ENCODE measurements at regions not wholly inside any gene's neighbourhood (a gene's known extent, or its start where the extent isn't known, plus 50 kb on each side); places are given as distances from the start of the nearest gene placed in this dataset.
"Not testable (repeated sequence)": the region's sequence is repeated elsewhere in the genome, so short reads cannot be mapped to it uniquely, and the experiment has no call there.

DNA sequence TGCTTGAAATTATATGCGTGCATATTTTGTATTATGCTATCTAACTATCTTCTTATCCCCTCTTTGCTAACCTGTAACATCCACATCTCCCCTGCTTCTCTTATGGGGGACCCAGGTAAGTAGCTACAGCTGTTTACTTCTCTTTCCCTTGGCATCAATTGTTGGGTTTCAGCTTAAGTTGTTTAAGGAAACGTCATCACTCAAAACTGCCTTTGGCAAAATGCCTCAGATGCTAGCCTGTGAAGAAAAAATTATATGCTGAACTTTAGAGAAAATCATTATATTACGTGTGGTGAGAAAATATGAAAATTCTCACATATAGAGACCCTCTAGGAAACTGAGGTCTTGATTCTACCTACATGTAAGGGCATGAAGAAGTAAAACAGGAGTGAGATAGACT lies 447.0 kb upstream of the NECTIN3 start:
- H3K4me3 ChIP-seq (ENCODE audit: low read depth, low read length, poor library complexity, severe bottlenecking), result no peak overlapping the region
- ChIA-PET POLR2A (ENCODE audit: low non-redundant PET) (no interaction called here), CTCF (no interaction called here)
- no peak for TF ChIP-seq EZH2 (IDR thresholded peaks at IDR 0.05; ENCODE audit: borderline replicate concordance, low read depth, low read length, poor library complexity, severe bottlenecking)
- TF ChIP-seq, protein P1, sequence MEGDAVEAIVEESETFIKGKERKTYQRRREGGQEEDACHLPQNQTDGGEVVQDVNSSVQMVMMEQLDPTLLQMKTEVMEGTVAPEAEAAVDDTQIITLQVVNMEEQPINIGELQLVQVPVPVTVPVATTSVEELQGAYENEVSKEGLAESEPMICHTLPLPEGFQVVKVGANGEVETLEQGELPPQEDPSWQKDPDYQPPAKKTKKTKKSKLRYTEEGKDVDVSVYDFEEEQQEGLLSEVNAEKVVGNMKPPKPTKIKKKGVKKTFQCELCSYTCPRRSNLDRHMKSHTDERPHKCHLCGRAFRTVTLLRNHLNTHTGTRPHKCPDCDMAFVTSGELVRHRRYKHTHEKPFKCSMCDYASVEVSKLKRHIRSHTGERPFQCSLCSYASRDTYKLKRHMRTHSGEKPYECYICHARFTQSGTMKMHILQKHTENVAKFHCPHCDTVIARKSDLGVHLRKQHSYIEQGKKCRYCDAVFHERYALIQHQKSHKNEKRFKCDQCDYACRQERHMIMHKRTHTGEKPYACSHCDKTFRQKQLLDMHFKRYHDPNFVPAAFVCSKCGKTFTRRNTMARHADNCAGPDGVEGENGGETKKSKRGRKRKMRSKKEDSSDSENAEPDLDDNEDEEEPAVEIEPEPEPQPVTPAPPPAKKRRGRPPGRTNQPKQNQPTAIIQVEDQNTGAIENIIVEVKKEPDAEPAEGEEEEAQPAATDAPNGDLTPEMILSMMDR (conservative IDR thresholded peaks at IDR 0.05; ENCODE audit: low read depth, low read length), result no peak
- no peak for DNase-seq (ENCODE audit: low spot score)
- H3K27me3 ChIP-seq (replicated peaks; ENCODE audit: insufficient read depth, low read depth, low read length, poor library complexity), result no peaks in the 10 kb centered on the region
- no peaks in the 10 kb centered on the region for H3K4me1 ChIP-seq (ENCODE audit: insufficient read depth, low read length, poor library complexity, severe bottlenecking)
- no TSS peak for BruUV-seq (replicated peaks)
- H3K27ac ChIP-seq (ENCODE audit: low read depth, low read length, poor library complexity, severe bottlenecking), result no peak overlapping the region
- H3K36me3 ChIP-seq (ENCODE audit: insufficient read depth, low read length, poor library complexity, severe bottlenecking), result no peaks in the 10 kb centered on the region
- H3K9me3 ChIP-seq (ENCODE audit: low read depth, low read length, poor library complexity, severe bottlenecking), result no peaks in the 10 kb centered on the region
- intact Hi-C loops (cut with micrococcal nuclease; ENCODE audit: unreplicated experiment), result no loop called here

DNA sequence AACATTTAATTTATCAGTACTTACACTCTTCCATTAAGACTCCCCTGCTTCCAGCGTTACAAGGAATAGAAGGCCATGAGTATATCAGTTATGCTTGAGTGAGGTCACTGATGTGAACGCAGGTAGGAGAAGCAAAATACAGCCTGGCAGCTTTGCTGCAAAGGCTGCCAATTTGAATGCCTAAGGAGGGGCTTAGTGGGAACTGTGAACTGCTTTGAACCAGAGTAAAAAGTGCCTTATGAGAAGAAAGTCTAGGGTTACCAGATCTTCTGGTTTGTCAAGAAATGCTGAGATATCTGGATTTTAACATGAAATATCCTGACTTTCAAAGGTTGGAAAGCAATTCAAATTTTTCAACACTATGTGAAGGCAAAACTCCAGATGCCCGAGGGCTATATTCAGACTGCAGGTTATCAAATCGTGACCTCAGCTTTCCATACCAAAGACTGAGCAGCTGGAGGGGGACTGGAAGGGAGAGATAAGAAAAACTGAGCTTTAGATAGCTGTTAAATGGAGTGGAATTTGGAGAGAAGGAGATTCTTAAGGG lies 446.3 kb upstream of the NECTIN3 start:
- ChIA-PET CTCF (no interaction called here), POLR2A (ENCODE audit: low non-redundant PET) (no interaction called here)
- DNase-seq (ENCODE audit: low spot score), result no peak
- Histone ChIP-seq H3K27me3 (replicated peaks; ENCODE audit: insufficient read depth, low read depth, low read length, poor library complexity) (no peaks in the 10 kb centered on the region), H3K4me3 (ENCODE audit: low read depth, low read length, poor library complexity, severe bottlenecking) (no peak overlapping the region), H3K9me3 (ENCODE audit: low read depth, low read length, poor library complexity, severe bottlenecking) (no peaks in the 10 kb centered on the region), H3K36me3 (ENCODE audit: insufficient read depth, low read length, poor library complexity, severe bottlenecking) (no peaks in the 10 kb centered on the region), H3K4me1 (ENCODE audit: insufficient read depth, low read length, poor library complexity, severe bottlenecking) (no peaks in the 10 kb centered on the region), H3K27ac (ENCODE audit: low read depth, low read length, poor library complexity, severe bottlenecking) (no peak overlapping the region)
- no TSS peak for BruUV-seq (replicated peaks)
- TF ChIP-seq EZH2 (IDR thresholded peaks at IDR 0.05; ENCODE audit: borderline replicate concordance, low read depth, low read length, poor library complexity, severe bottlenecking), result no peak
- intact Hi-C loops (cut with micrococcal nuclease; ENCODE audit: unreplicated experiment), result no loop called here

DNA sequence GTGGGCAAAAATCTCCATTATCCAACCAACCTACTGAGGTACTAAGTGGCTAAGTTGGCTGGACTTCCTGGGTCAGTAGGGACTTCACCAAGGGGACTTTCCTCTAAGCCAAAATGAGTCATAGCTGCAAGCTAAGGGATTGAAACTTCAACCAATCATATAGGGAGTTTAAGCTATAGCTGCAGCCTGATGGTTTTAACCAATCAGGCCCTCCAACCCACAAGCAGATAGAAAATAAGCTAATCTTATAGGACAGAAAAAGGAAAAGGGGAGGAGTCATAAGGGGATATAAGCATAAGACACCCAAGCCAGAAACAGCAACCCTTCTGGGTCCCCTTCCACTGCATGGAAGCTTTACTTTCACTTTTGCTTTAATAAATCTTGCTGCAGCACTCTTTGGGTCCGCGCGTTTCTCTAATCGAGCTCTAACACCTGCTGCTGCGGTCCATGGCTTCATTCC lies 444.9 kb upstream of the NECTIN3 start:
- H3K4me1 ChIP-seq (ENCODE audit: insufficient read depth, low read length, poor library complexity, severe bottlenecking); CTCF ChIA-PET; BruUV-seq (replicated peaks); POLR2A ChIA-PET (ENCODE audit: low non-redundant PET); H3K27ac ChIP-seq (ENCODE audit: low read depth, low read length, poor library complexity, severe bottlenecking); H3K4me3 ChIP-seq (ENCODE audit: low read depth, low read length, poor library complexity, severe bottlenecking); H3K36me3 ChIP-seq (ENCODE audit: insufficient read depth, low read length, poor library complexity, severe bottlenecking); intact Hi-C loops (cut with micrococcal nuclease; ENCODE audit: unreplicated experiment); DNase-seq (ENCODE audit: low spot score); H3K27me3 ChIP-seq (replicated peaks; ENCODE audit: insufficient read depth, low read depth, low read length, poor library complexity); H3K9me3 ChIP-seq (ENCODE audit: low read depth, low read length, poor library complexity, severe bottlenecking): not testable (repeated sequence)

DNA sequence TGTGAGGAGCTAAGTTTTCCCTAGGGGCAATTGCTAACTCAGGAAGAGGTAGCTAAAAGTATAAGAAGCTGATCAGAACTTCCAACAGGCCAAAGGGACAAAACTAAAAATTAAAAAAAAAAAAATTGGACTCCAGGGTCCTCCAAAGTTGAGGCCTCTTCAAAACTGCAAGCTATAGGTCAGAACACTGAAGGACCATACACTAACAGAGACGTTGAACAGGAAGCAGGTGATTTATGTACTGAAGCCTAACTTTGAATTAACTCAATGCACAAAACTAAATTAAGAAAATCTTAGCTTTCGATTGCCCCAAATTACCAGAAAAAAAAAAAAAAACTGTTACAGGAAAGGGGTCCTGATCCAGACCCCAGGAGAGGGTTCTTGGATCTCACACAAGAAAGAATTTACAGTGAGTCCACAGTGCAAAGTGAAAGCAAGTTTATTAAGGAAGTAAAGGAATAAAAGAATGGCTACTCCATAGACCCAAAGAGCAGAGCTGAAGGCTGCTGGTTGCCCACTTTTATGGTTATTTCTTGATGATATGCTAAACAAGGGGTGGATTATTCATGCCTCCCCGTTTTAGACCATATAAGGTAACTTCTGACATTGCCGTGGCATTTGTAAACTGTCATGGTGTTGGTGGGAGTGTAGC lies 442.8 kb upstream of the NECTIN3 start:
- H3K9me3 ChIP-seq (ENCODE audit: low read depth, low read length, poor library complexity, severe bottlenecking), result no peaks in the 10 kb centered on the region
- TF ChIP-seq EZH2 (IDR thresholded peaks at IDR 0.05; ENCODE audit: borderline replicate concordance, low read depth, low read length, poor library complexity, severe bottlenecking), result no peak
- TF ChIP-seq, protein P1 (conservative IDR thresholded peaks at IDR 0.05; ENCODE audit: low read depth, low read length), result no peak
- ChIA-PET CTCF (no interaction called here), POLR2A (ENCODE audit: low non-redundant PET) (no interaction called here)
- H3K36me3 ChIP-seq (ENCODE audit: insufficient read depth, low read length, poor library complexity, severe bottlenecking), result no peaks in the 10 kb centered on the region
- no peaks in the 10 kb centered on the region for H3K4me1 ChIP-seq (ENCODE audit: insufficient read depth, low read length, poor library complexity, severe bottlenecking)
- no TSS peak for BruUV-seq (replicated peaks)
- DNase-seq (ENCODE audit: low spot score), result no peak
- no peak overlapping the region for H3K27ac ChIP-seq (ENCODE audit: low read depth, low read length, poor library complexity, severe bottlenecking)
- intact Hi-C loops (cut with micrococcal nuclease; ENCODE audit: unreplicated experiment), result no loop called here
- no peaks in the 10 kb centered on the region for H3K27me3 ChIP-seq (replicated peaks; ENCODE audit: insufficient read depth, low read depth, low read length, poor library complexity)
- no peak overlapping the region for H3K4me3 ChIP-seq (ENCODE audit: low read depth, low read length, poor library complexity, severe bottlenecking)

Data from A673 (cell line).